AML-193 (cell line): ENCODE measurements at regions not wholly inside any gene's neighbourhood (a gene's known extent, or its start where the extent isn't known, plus 50 kb on each side); places are given as distances from the start of the nearest gene placed in this dataset.

Source experiments
- DNase-seq, 2 experiments: peaks; one replicate each; lab custom pipeline; 2025; lab: John Stamatoyannopoulos, UW

DNA sequence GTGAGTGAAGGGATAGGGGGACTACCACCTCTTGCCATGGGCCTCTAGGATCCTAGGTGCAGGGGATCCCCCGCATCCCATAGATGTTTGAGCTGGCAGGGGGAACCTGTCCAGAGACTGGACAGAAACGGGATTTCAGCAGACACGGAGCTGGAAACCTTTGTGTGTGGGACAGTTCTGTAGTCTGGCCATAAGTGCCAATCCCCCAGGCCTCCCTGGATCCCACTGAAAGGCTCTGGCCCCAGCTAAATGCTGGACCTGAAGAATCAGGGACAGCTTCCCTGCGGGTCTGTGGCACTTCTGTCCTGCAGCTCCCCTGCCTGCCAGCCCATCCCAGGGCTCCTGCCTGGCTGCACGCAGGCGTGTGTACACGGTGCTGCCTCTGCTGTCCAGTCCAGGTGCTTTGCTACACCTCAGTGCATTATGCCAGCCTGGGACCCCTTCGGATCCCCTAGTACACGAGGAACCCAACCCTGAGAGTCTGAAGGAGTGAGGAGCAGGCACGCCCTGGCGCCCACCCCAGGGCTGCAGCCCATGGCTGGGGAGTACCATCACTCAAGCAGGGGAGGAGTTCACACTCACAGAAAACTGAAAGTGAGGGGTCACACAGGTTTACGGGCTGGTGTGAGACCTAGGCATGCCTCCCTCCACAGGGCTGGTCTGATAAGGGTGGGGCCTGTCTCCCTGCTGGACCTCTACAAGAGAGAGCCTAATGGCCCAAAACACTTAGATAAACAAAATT, 703.0 kb downstream of the ARAP2 start:
- no peak for DNase-seq

DNA sequence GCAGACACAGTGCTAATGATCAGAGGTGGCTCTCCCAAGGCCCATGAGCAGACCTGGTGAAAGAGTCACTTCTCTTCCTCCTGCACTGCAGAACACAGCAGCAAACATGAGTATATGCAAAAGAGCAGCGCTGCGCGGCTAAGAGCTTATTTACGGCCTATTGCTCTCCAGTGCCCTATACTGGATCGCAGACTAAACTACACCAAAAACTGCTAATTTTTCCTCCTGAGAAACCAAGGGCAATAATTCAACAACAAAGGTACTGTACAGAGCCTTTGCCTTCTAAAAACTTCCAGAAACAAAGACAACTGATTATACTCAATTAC, 702.5 kb downstream of the ARAP2 start:
- DNase-seq, result no peak

DNA sequence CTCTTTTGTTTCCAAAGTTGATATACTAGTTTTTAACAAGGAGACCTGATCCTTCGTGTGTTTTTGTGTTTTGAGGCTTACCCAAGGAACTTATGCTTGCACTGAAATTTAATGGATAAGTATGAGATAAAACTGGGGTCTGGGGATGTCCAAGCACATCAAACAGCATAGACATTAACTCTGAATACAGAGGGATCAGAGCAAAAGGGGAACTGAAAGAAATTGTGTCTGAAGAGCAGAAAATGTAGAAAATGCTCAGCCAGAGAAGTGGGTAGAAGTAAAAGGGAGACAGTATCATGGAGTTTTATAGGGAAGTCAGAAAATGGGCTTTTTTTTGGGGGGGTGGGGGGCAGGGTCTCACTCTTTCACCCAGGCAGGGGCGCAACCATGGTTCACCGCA, 695.4 kb downstream of the ARAP2 start:
- no peak for DNase-seq

DNA sequence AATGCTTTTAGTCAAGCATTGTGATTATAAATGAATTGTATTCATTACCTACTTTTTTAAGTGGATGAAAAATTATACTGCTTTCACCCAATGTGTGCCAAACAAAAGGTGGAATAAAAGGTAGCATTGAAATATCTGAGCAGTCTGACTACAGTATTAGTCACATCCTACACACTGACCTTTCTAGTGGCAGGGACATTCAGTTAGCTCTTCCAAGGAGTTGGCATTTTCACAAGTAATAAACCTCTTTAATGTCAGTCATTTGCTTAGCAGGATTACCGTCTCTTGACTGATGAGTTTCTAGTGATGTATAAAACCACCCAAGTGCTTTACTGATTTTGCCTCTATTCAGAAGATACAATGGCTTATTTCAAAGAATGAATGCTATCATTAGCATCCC, 687.9 kb downstream of the ARAP2 start:
- DNase-seq, result no peak

DNA sequence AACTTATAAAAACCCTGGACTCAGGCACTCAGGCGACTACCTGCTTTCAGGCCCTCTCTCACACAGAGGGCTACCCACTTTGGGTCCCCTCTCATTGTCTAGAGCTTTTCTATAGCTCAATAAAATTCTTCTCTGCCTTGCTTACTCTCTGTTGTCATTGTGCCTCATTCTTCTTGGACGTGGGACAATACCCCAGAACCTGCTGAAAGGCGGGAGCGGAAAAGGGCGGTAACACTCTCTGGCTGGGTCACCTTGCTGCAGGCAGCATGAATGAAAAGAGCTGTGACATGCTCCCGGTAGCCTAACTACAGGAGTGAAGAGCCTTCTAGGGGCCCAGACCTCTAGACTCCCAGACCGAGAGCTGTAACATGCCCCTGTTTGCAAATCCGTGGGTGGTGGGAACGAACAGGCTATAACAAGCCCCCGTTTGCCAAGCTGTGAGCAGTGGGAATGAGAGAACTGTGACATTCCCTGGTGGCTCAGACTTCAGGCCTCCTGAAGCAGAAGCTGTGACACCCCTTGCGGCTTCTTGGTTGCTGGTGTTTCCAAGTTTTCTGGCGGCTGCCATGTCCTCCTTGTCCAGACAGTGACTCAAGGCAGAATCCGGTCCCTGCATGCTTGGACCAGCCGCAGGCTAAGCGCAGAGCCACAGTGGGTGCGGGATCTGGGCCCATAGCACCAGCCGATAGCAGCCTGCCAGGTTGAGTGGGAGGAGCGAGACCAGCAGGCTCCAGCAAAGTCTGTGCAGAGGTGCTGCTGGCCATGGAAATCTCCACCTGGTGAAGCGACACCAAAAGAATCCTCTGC, 684.6 kb downstream of the ARAP2 start:
- no peak for DNase-seq

DNA sequence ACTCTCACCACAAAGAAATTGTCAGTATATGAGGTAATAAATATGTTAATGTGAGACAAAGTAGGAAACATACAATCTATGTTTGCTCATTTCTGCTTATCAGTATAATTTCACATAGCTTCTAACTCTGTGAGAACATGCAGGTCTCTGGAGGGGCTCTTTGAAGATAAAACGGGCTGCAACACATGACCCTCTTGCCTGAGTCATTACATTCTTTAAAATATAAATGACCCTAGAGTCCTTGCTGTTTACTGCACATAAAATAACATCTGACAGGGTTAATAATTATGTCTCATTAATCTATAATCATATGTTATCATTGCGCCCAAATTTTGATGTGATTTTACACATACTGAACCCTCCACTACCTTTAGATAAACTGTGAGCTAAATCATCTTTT, 681.5 kb downstream of the ARAP2 start:
- DNase-seq, result no peak

DNA sequence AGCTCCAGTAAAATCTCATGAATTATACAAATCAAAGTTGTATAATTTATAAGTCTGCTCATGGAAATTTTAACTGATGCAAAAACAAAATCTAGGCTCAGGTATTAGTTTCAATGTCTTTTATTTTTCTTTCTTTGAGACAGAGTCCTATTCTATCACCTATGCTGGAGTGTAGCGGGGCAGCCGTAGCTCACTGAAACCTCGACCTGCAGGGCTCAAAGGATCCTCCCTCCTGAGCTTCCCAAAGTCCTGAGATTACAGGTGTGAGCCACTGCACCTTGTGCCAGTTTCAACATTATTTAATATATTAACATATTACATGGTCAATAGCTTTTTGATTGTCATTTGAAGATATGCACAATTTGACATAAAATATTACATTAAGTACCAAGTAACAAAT, 678.7 kb downstream of the ARAP2 start:
- no peak for DNase-seq

DNA sequence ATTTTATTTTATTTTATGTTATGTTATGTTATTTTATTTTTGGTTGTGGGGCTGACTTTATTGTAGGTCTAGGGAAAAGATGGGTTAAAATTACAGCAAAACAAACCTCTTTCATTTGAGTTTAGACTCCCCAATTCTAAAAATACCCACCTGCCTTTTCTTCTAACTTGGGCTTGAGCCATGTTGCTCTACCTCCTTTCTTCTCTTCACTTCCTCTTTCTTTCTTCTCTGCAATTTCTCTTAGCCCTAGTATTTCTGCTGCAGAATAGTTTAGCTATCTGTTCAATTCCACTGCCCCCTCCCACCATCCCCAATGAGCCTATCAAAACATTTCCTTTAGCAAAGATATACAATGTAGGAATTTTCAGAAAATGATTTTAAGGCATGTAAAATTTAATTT, 653.3 kb downstream of the ARAP2 start:
- no peak for DNase-seq

DNA sequence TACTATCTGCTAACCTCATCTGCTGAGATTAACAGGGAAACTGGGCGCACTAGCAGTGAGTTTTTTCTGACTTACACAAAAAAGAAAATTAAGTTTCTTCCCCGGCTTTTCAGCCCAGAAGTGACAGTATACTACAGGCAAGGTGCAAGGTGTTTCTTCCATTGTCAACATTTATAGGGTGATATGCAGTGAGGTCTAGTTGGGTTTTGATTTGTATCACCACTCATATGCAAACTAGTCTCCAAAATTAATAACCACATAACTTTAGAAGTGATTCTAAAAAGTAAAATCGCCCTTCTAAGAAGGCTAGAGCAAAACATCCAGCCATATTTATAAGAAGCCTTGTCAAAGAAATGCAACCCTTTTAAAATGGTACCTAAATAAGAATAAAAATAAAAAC, 640.1 kb downstream of the ARAP2 start:
- DNase-seq, result no peak

DNA sequence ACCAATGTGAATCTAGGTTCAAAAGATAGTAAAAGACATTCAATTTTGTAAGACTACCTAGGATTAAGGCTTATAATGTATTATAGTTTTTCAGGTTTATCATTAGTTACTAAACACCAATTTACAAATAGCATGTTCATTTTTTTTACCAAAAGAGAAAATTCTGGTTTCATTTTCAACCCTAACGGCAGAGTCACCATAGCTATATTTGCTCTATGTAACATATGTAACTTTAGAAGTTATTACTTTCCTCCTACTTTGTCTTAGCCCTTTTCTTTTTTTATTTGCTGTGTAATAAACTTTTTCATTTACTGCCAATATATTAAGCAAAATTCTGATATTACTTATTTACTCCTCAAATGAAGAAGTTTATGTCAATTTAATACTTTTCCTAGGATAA, 639.6 kb downstream of the ARAP2 start:
- DNase-seq, result no peak

DNA sequence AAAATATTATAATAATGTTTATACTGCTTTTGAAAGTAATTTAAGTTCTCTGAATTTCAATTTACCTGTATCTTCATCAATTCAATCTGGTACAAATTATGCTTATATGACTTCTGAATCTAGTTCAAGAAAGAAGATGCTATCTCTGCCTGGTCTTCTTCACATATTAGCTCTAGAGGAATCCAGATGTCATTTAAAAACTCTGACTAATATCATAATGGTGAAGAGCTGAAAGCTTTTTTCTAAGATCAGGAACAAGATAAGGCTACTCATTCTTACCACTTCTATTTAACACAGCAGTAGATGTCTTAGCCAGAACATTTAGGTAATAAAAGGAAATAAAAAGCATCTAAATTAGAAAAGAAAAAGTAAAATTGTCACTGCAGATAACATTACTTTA, 636.1 kb downstream of the ARAP2 start:
- no peak for DNase-seq

DNA sequence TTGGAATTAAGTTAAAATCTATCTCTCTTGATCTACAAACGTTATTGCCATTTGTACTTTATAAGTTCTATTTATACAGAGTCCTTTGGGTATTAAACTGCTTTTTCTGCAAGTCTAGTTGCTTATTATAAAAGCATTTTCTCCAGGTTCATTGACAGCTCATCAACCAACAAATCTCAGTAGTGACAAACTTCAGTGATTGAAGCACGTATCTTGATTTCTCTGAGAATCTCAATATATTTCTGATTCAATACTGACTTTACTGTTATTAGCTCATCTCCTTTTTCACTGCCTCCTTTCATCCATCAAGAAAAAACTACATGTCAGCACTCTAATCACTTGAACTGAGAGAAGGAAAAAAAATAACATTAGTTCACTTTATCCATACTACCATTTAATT, 630.2 kb downstream of the ARAP2 start:
- DNase-seq, result no peak

DNA sequence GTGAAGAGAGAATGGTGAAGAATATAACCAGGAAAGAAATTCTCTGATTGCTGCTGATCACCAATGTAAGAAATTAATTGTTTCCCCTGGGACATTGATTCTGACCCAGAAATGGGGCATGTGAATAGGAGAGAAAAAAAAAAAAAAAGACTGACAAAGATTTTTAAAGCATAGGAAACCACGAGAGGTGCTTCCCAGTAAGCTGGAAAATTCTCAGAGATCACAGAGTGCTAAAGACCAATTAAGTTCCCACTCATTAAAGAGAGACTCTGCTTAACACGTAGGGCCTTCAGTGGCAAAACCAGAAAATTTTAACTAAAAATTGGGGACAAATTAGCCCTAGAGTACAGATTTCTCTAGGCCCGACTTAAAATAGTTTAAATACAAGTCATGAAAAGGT, 604.4 kb downstream of the ARAP2 start:
- no peak for DNase-seq

DNA sequence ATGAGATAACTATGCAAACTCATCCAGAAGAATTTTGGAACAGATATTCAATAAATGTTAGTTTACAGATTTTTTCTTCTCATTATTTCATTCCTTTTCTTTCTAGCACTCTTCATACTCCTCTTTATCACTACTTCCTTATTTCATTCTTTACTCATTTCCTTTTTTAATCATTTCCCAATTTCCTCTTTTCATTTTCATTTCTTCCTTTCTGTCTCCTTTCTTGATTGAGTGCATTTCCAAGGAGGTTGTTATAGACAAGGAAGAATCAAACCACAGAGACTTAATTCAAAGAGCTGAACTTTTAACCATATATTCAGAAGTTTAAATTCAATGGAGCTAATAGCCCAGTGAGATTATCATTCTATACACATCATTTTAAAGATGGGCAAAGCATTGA, 600.7 kb downstream of the ARAP2 start:
- DNase-seq, result no peak

DNA sequence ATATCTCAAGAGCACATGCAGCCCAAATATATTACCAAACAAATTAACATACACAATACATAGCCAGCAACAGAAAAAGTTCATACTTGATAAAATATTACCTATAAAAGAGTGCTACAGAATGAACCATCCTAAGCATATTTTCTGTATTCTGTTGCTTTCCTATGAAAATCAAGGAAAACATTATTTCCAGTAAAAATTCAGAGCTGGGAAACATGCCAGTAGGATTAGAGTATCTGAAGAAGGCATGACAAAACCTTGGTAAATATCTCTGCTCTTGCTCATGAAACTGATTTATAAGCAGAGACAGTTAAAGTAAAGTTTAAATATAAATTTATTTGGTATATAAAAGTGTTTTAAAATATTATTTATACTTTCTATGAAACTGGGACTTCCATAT, 599.7 kb downstream of the ARAP2 start:
- DNase-seq, result no peak

DNA sequence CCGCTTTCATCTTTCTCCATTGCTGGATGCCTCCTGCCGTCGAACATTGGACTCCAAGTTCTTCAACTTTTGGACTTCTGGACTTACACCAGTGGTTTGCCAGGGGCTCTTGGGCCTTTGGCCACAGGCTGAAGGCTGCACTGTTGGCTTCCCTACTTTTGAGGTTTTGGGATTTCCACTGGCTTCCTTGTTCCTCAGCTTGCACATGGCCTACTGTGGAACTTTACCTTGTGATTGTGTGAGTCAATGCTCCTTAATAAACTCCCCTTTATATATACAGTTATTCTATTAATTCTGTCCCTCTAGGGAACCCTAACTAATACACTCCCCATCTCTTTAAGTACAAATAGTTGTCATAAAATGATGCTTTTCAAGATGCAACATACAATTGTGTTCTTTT, 595.3 kb downstream of the ARAP2 start:
- DNase-seq, result no peak

DNA sequence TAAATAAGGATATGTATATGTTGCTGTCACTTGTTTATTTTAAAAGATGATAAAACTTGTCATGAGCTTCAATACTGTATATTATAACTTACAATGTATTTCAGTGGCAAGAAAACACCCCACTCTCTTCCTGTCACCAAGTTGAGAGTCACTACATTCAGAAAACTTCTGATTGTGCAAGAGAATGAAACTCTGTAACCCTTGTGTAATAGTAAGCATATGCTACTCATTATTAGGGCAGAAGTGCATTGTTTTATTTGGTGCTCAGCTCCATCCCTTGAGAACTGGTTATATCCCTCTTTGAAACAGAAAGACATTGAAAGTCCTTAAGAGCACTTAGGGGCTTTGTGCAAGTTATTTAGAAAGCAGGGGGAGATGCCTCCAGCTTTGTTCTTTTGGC, 594.5 kb downstream of the ARAP2 start:
- peak in 1 of 2 experiments; percentile 6 for DNase-seq

DNA sequence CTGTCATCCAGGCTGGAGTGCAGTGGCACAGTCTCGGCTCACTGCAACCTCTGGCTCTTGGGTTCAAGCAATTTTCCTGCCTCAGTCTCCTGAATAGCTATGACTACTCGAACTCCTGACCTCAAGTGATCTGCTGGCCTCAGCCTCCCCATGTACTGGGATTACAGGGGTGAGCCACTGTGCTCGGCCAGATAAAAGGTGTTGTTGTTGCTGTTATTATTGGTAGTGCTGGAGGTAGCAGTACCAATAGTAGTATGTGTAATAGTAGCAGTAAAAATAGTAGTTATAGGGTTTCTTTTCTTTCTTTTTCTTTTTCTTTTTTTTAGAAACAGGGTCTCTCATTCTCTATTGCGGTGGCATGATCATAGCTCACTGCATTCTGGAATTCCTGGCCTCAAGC, 592.1 kb downstream of the ARAP2 start:
- DNase-seq, result no peak

DNA sequence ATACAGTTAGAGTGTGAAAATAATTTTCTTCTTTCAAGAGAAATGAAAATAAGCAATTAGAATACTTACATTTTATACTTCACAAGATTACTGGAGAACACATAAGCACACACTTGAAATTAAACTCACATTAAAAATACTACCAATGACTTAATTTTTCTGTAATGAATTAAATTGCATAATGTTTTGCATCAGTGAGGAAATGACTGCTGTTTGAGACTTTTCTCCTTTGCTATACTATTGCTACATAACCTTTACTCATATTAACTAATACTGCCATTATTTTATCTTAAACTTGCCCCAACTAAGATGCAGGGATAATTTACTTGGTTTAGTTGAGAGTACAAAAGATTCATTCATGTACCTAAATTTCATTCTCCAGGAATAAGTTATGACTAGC, 590.9 kb downstream of the ARAP2 start:
- DNase-seq, result no peak

DNA sequence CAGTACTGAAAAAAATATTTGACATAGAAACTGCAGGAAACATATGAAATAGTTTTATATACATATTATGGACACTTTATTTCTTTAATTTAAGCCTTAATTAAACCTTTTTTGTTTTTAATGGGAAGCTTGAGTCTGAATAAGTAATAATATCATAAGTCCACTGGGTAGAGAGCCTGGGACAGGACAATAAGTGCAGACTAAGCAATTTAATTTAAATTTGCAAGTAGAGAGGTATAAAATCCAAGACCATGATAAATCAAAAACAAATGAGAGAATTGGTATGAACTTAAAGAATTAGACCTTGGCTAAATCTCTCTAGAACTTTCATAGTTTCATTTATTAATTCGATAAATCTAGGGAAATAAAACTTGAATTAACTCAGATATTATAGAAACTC, 571.2 kb downstream of the ARAP2 start:
- no peak for DNase-seq

DNA sequence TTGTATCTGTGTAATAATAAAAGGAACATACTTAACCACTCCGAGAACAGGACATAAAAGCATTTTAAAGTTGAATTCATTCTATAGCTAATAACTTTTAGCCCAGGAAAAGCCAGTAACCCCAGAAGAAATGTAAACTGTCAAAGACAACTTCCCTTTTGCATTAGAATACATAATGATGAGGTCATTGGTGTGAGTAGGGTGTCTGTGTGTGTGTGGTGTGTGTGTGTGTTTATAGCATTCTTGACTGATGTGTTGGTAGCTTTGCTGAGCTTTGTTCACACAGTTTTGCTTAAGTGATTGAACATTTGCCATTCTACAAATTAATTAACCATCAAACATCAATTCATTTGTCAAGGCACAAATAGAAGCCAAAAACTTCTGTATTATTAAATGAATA, 559.6 kb downstream of the ARAP2 start:
- no peak for DNase-seq

DNA sequence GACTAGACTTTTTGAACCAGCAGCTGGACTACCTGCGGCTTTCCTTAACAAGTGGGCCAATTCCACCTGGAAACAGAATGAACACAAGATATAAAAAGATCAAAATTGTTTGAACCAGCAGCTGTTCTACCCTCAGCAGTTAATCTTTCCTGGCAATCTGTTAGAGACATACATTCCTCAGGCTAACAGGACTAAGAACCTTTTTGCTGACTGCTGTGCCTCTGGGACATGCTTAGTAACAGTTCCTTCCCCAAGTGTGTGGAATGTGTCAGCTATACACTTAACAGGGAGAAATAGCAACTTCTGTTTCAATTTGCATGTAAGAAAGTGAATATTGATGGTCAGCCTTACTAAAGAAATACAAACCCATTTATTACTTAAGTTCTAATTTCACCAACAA, 554.4 kb downstream of the ARAP2 start:
- no peak for DNase-seq

DNA sequence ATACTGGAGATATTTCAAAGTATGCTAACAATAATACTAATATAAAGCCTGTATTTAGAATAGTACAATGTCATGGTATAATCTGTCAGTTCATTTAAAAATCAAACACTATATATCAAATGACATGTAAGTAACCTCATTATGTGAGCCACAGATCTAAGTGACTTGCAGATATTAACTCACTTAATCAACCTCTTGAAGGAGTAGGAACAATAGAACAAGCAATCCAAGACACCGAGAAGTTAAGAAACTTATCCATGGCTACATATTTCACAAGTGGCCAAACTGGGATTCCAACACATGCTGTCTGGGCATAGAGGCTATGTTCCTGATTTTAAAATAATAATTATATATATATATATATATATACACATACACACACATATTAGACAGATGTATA, 554.0 kb downstream of the ARAP2 start:
- DNase-seq, result no peak

DNA sequence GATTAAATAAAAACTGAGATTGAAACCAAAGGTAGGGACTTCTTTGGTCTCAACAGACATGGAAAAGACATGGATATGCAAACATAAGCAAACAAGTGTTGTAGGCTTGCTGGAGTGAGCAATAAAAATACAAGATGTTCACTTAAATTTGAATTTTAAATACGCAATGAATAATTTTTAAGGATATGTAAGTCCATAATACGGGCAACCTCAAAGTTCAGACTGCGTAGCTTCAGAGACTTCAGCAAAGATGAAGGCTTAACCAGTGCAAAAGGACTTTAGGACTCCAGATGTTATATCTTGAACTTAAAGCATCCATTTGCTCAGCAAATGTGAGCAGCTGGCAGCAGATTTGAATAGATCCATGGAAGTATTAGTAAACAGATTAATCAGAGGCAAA, 549.3 kb downstream of the ARAP2 start:
- no peak for DNase-seq
